ENCODE measurements at regions not wholly inside any gene's neighbourhood (a gene's known extent, or its start where the extent isn't known, plus 50 kb on each side); places are given as distances from the start of the nearest gene placed in this dataset.

DNA sequence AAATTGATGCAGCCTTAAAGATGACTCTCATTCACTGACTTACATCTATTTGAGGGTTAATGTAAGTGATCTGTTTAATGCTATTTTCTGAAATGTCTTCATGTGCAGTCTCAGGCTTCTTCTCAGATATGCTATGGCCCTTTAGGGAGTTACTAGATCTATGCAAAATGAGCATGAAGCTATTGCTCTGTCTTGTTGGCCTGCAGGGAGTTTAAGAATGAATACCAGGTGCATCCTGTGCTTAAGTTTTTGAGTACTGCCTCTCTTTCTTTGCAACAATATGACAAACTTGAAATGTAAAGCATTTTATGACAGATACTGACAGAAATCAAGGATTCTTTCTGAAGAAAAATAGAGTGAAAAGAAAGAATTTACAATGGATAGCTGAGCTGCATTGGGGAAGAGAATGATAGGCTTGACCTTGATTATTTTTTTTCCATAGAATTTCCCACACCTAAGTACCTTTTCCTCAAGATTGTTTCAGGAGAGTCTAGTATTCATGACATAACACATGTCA is 1058.3 kb upstream of the TMEFF2 start (continued):
- TF ChIP-seq SAP30 (IDR thresholded peaks at IDR 0.05; ENCODE audit: insufficient read depth, insufficient replicate concordance, low read length) (no peak), PHF8 (conservative IDR thresholded peaks at IDR 0.05; ENCODE audit: low read depth, low read length) (no peak), SIN3A (conservative IDR thresholded peaks at IDR 0.05 in 1 of 2, IDR thresholded peaks at IDR 0.05 in 1 of 2; ENCODE audit: low read depth in 1 of 2, low read length in 2 of 2) (no peak), CTCF (IDR thresholded peaks at IDR 0.05; ENCODE audit: control extremely low read depth in 1 of 3, insufficient read depth in 1 of 3, low read depth in 1 of 3, low read length in 3 of 3) (no peak), CTBP2 (IDR thresholded peaks at IDR 0.05; ENCODE audit: borderline replicate concordance, insufficient read depth, insufficient read length, low read length) (no peak)
